GM10266 (cell line): ENCODE measurements at regions not wholly inside any gene's neighbourhood (a gene's known extent, or its start where the extent isn't known, plus 50 kb on each side); places are given as distances from the start of the nearest gene placed in this dataset.

Source experiments
- DNase-seq: peaks from one replicate; pipeline ENCODE4 v3.0.0; 2012; ENCODE audit errors: extremely low spot score
- CTCF ChIP-seq: IDR thresholded peaks from 2 replicates; pipeline ENCODE4 v1.5.1; 2012; ENCODE audit warnings: mild to moderate bottlenecking, low read depth; ENCODE audit not compliant: control insufficient read depth, insufficient read depth; ENCODE audit errors: missing control alignments

- no peak for TF ChIP-seq CTCF
- DNase-seq: no peak
Observed at GRCh38 chr9:96167011-96167410, 135.0 kb downstream of the HSD17B3 start.

DNA sequence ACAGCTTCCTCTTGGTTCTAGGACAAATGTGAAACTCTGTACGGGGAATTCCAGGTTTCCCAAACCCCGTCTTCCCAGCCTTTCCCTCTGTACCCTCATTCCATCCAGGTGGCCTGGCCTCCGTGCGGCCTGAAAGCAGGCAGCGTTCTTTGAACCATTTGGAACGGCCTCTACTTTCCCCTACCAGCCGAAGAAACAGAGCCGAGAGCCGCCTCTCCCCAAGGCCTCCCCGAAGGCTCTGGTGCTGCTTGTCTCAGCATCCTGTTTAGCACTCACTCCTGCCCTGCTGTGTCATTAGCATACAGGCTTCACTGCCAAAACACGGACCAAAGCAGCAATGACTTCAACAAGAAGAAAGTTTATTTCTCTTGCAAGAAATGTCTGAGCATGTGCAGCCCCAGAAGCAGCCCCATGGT lies 137.7 kb downstream of the HSD17B3 start:
- TF ChIP-seq CTCF: no peak
- no peak for DNase-seq

GRCh38 chr9:96163712-96164111 lies 138.3 kb downstream of the HSD17B3 start:
- no peak for TF ChIP-seq CTCF
- no peak for DNase-seq

DNA sequence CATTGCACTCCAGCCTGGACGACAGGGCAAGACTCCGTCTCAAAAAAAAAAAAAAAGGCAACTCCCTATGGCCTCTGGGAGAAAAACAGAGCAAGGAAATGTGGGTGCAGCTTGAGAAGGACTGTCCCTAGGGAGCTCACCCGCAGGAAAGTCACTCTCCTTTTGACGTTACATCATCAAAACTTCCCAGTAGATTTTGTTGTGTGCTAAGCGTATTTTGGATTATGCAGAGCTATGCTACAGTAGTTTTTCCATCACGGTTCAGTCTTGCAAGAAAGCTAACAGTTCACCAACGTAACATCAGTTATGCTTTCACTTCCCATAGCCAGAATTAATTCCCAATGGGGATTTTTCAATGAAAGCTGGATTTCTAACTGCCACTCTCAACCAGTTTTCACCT lies 138.8 kb downstream of the HSD17B3 start:
- TF ChIP-seq CTCF: no peak

DNA sequence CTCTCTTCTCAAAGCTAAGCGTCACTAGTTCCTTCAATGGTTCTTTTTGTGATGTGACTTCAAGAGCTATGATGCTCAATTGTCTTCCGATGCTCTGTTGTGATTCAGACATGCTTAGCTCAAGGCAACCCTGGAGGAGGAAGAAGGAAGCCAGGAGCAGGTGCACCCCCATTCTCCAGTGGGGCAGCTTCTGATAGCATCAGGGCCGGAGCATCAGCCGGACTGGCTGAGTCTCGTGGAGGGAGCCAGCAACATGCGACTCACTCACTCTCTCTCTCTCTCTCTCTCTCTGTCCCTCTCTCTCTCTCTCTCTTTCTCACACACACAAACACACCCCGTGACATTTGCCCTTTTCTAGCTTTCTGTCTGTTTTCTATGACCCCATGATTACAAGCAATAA lies 140.2 kb downstream of the HSD17B3 start:
- no peak for TF ChIP-seq CTCF
- DNase-seq: no peak

More for the DNA sequence above, 138.8 kb downstream of the HSD17B3 start:
- no peak for DNase-seq

- no peak for DNase-seq
- TF ChIP-seq CTCF: no peak
Observed at GRCh38 chr9:96160866-96161265, 141.1 kb downstream of the HSD17B3 start.

DNA sequence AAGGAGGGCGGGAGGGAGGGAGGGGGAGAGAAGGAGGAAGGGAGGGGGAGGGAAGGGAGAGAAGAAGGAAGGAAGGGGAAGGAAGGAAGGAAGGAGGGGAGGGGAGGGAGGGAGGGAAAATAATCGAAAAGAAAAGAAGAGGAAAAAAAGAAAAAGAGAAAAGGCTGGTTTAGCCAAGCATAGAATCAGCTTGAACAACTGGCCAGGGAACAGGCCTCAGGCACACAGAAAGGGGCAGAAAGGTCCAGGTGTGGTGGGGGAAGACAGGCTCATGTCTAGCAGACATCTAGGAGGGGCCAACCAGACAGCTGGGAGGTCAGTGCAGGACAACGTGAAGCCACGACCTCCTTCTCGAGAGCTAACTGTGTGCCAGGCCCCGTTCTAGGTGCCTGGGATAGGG lies 141.8 kb downstream of the HSD17B3 start:
- TF ChIP-seq CTCF: no peak
- no peak for DNase-seq

DNA sequence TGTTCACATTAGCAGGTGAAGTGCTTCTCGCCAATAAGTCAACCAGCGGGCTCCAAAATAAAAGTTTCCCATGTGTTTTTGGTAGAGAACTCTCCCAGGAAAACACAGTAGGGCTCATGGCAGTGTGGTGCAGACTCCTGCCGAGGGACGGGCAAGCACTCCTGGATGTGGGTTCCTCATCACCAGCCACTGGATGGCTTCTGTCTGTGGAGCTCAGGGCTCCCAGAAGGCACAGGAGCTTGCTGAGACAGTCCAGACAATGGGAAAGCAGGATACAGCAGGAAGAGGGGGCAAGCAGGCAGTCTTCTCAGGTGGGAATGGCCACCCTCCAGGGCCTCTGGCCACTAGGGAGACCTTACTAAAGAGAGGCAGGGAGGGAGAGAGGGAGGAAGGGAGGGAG lies 142.4 kb downstream of the HSD17B3 start:
- DNase-seq: no peak
- no peak for TF ChIP-seq CTCF
